ENCODE measurements at regions not wholly inside any gene's neighbourhood (a gene's known extent, or its start where the extent isn't known, plus 50 kb on each side); places are given as distances from the start of the nearest gene placed in this dataset.

DNA sequence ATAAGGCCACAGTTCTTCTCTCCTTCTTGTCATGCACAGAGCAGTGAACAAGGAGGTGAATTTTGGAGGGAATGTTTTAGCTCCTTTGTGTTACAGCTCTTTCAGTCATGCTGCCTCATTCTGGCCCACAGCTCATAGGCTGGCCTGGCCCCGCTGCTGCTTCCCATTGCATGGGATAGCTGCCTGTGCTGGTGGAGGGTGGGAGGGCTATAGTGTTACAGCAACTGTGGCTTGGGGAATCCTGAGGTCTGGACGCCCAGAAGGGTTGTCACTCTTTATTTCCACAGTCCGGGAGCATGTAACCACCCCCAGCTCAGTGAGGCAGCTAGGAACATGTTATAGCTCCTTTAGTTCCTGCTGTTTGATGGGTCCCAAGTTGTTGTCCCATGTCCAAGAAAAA is 210.3 kb downstream of the AMY1C start:
- TF ChIP-seq, protein P1, sequence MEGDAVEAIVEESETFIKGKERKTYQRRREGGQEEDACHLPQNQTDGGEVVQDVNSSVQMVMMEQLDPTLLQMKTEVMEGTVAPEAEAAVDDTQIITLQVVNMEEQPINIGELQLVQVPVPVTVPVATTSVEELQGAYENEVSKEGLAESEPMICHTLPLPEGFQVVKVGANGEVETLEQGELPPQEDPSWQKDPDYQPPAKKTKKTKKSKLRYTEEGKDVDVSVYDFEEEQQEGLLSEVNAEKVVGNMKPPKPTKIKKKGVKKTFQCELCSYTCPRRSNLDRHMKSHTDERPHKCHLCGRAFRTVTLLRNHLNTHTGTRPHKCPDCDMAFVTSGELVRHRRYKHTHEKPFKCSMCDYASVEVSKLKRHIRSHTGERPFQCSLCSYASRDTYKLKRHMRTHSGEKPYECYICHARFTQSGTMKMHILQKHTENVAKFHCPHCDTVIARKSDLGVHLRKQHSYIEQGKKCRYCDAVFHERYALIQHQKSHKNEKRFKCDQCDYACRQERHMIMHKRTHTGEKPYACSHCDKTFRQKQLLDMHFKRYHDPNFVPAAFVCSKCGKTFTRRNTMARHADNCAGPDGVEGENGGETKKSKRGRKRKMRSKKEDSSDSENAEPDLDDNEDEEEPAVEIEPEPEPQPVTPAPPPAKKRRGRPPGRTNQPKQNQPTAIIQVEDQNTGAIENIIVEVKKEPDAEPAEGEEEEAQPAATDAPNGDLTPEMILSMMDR (IDR thresholded peaks at IDR 0.05; ENCODE audit: unreplicated experiment in 3 of 3), result no peak

DNA sequence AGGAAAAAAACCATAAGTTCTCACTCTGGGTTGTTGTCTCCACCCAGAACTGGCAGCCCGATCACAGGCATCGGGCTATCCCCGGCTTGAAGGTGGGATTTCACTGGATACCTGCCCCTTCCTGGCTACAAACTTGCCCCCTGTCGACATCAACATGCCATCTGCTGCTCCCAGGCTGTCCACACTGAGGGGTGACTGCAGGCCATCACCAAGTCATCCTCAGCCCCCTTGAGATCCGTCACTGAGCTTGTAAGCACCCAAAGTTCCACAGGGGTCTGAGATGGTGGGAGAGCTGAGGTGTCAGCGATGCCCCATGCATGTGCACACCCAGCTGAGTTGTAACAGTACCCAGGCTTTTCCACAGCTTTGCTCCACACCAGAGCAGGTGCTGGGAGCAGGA is 211.0 kb downstream of the AMY1C start:
- Mint-ChIP-seq H3K4me3 (no peak overlapping the region), H3K27me3 (ENCODE audit: low read depth) (no peaks in the 10 kb centered on the region), H3K27ac (no peak overlapping the region), H3K4me1 (no peaks in the 10 kb centered on the region), H3K36me3 (ENCODE audit: low read depth) (no peaks in the 10 kb centered on the region), H3K9me3 (no peaks in the 10 kb centered on the region)
- TF ChIP-seq, protein P1 (IDR thresholded peaks at IDR 0.05; ENCODE audit: unreplicated experiment in 3 of 3), result no peak

More for the DNA sequence above, 210.3 kb downstream of the AMY1C start:
- Mint-ChIP-seq H3K36me3 (ENCODE audit: low read depth) (no peaks in the 10 kb centered on the region), H3K4me3 (no peak overlapping the region), H3K9me3 (no peaks in the 10 kb centered on the region), H3K4me1 (no peaks in the 10 kb centered on the region), H3K27ac (no peak overlapping the region), H3K27me3 (ENCODE audit: low read depth) (no peaks in the 10 kb centered on the region)

DNA sequence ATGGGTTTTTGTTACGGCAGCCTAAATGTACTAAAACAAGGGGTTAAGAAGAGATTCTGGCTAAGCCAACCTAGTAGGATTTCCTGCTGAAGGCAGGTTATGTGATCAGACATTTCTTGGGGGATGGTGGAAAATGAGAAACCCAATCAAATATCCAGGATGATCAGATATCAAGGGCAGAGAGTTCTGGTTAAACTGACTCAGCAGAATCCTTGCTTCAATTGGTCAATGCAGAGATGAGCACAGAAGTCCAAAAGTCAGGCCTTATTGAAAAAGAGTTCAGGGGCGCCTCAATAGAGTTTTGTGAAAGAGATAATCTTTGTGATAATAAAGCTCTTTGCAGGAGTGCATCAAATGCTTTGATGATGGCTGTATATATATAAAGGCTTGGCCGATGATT is 237.1 kb downstream of the AMY1C start:
- TF ChIP-seq, protein P1 (IDR thresholded peaks at IDR 0.05; ENCODE audit: unreplicated experiment in 3 of 3), result no peak
- H3K36me3 Mint-ChIP-seq (ENCODE audit: low read depth), result no peaks in the 10 kb centered on the region
- no peaks in the 10 kb centered on the region for H3K9me3 Mint-ChIP-seq
- H3K4me1 Mint-ChIP-seq, result no peaks in the 10 kb centered on the region
- H3K27me3 Mint-ChIP-seq (ENCODE audit: low read depth), result no peaks in the 10 kb centered on the region
- no peak overlapping the region for H3K27ac Mint-ChIP-seq
- H3K4me3 Mint-ChIP-seq, result no peak overlapping the region

DNA sequence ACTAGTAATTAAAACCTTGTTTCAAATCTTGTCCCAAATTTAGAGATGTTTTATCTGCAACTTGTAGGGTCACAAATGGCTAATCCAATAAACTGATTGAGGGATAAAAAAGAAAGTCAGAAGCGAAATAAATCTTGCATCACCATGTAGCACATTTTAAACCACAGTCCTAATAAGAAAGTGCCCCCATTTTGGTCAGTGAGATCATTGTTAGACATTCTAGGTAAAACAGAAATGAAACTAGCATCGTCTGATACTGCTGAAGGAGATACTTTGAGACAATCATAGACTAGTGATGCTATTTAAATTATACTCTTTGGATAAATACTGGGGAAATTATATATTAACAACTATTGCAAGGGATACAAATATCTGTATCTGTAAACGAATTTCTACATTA is 247.9 kb downstream of the AMY1C start:
- TF ChIP-seq, protein P1 (IDR thresholded peaks at IDR 0.05; ENCODE audit: unreplicated experiment in 3 of 3), result no peak
- Mint-ChIP-seq H3K27me3 (ENCODE audit: low read depth) (no peaks in the 10 kb centered on the region), H3K4me3 (no peak overlapping the region), H3K4me1 (no peaks in the 10 kb centered on the region), H3K27ac (no peak overlapping the region), H3K9me3 (no peaks in the 10 kb centered on the region), H3K36me3 (ENCODE audit: low read depth) (no peaks in the 10 kb centered on the region)

DNA sequence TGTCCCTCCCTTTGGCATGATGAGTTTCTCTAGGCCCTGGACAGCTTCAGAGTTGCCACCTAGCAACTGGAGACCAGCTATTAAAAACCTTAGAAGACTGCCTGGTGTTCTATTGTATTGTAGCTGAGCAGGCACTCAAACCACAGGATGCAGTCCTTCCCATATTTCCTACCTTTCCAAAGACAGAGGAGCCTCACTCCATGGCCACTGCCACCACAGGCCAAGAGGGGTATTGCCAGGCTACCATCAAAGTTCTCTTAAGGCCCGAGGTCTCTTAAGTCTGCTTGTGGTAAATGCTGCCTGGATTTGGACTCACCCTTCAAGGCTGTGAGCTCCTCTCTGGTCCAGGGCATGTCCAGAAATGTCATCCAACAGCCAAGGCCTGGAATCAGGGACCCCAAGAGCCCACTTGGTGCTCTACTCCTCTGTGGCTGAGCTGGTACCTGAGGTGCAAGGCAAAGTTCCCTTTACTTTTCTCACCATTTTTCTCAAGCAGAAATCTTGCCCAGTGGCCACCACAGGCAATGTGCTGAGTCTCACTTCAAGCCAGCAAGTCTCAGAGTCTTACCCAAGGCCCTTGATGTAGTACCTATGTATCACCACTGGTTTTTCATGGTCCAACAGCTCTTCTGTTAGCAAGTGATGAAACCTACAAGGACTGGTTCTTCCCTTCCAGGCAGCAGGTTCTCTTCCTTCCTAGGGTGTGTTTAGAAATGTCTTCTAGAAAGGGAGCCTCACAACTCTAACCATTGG is 269.4 kb downstream of the AMY1C start:
- Mint-ChIP-seq H3K4me3 (no peak overlapping the region), H3K36me3 (ENCODE audit: low read depth) (no peaks in the 10 kb centered on the region), H3K4me1 (no peaks in the 10 kb centered on the region), H3K27ac (no peak overlapping the region), H3K27me3 (ENCODE audit: low read depth) (no peaks in the 10 kb centered on the region), H3K9me3 (peaks cover 2% of the 10 kb centered on the region)
- TF ChIP-seq, protein P1 (IDR thresholded peaks at IDR 0.05; ENCODE audit: unreplicated experiment in 3 of 3), result no peak

DNA sequence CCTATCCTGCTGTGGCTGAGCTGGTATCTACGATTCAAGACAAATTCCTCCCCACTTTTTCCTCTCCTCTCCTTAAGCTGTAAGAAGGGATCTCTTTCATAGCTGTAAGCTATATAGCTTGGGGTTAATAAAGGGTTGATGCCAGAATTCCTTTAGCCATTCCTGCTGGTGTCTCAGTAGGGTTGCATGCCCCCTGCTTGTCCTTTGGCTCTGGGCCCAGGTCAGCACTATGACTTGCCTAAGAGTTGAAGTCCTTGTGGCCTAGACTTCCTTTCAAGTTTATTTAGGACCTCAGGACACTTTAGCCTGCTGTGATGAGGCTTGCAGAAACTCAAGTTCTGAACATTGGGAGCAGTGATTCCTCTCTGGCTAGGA is 270.0 kb downstream of the AMY1C start:
- H3K27ac Mint-ChIP-seq, result no peak overlapping the region
- no peaks in the 10 kb centered on the region for H3K27me3 Mint-ChIP-seq (ENCODE audit: low read depth)
- no peaks in the 10 kb centered on the region for H3K36me3 Mint-ChIP-seq (ENCODE audit: low read depth)
- no peaks in the 10 kb centered on the region for H3K4me1 Mint-ChIP-seq
- TF ChIP-seq, protein P1 (IDR thresholded peaks at IDR 0.05; ENCODE audit: unreplicated experiment in 3 of 3), result no peak
- no peak overlapping the region for H3K4me3 Mint-ChIP-seq
- peaks cover 2% of the 10 kb centered on the region for H3K9me3 Mint-ChIP-seq
